Mesothelial cell of epicardium (in vitro differentiated cells): ENCODE measurements at regions not wholly inside any gene's neighbourhood (a gene's known extent, or its start where the extent isn't known, plus 50 kb on each side); places are given as distances from the start of the nearest gene placed in this dataset.

Source experiments
- DNase-seq, 2 experiments: peaks; one replicate each; pipeline ENCODE4 v3.0.0; 2021; ENCODE audit warnings: low spot score in 2 of 2; ENCODE audit not compliant: unreplicated experiment in 2 of 2
- H3K27ac Mint-ChIP-seq: 2 replicates; pipeline ENCODE4 v1.8.0; 2021; ENCODE audit warnings: mixed read lengths
- H3K27me3 Mint-ChIP-seq: 2 replicates; pipeline ENCODE4 v1.8.0; 2021; ENCODE audit warnings: low read depth, mixed read lengths
- H3K36me3 Mint-ChIP-seq: 2 replicates; pipeline ENCODE4 v1.8.0; 2021; ENCODE audit warnings: mixed read lengths
- H3K4me1 Mint-ChIP-seq: 2 replicates; pipeline ENCODE4 v1.8.0; 2021; ENCODE audit warnings: mixed read lengths
- H3K4me3 Mint-ChIP-seq: 2 replicates; pipeline ENCODE4 v1.8.0; 2021; ENCODE audit warnings: mild to moderate bottlenecking, moderate library complexity, mixed read lengths
- H3K9me3 Mint-ChIP-seq: 2 replicates; pipeline ENCODE4 v1.8.0; 2021; ENCODE audit warnings: mixed read lengths
- CTCF ChIP-seq: fragments of 200-600 bp; sonication (generic); IDR thresholded peaks from one replicate; pipeline ENCODE4 v1.5.0; 2021; ENCODE audit warnings: antibody characterized with exemption; ENCODE audit not compliant: unreplicated experiment

GRCh38 chr11:80519596-80520506 is 1079.0 kb upstream of the TENM4 start:
- H3K27ac Mint-ChIP-seq: no peak overlapping the region
- peaks cover 4% of the 10 kb centered on the region for H3K27me3 Mint-ChIP-seq
- peaks cover 8% of the 10 kb centered on the region for H3K9me3 Mint-ChIP-seq
- H3K4me1 Mint-ChIP-seq: no peaks in the 10 kb centered on the region
- no peak for TF ChIP-seq CTCF
- no peaks in the 10 kb centered on the region for H3K36me3 Mint-ChIP-seq
- no peak overlapping the region for H3K4me3 Mint-ChIP-seq
- DNase-seq: no peak

GRCh38 chr11:80517701-80518100 is 1076.9 kb upstream of the TENM4 start:
- Mint-ChIP-seq H3K36me3 (no peaks in the 10 kb centered on the region), H3K9me3 (peaks cover 8% of the 10 kb centered on the region), H3K4me3 (no peak overlapping the region), H3K27me3 (peaks cover 4% of the 10 kb centered on the region), H3K27ac (no peak overlapping the region), H3K4me1 (peaks cover 2% of the 10 kb centered on the region)
- TF ChIP-seq CTCF: no peak
- no peak for DNase-seq

GRCh38 chr11:80515097-80515496 is 1074.3 kb upstream of the TENM4 start:
- H3K4me3 Mint-ChIP-seq: no peak overlapping the region
- H3K4me1 Mint-ChIP-seq: peaks cover 12% of the 10 kb centered on the region

GRCh38 chr11:80512491-80512890 is 1071.7 kb upstream of the TENM4 start:
- Mint-ChIP-seq H3K27ac (no peak overlapping the region), H3K4me3 (no peak overlapping the region), H3K27me3 (peaks cover 3% of the 10 kb centered on the region), H3K36me3 (peaks cover 11% of the 10 kb centered on the region), H3K9me3 (peaks cover 23% of the 10 kb centered on the region), H3K4me1 (peaks cover 12% of the 10 kb centered on the region)
- no peak for DNase-seq
- no peak for TF ChIP-seq CTCF

More at GRCh38 chr11:80515097-80515496, 1074.3 kb upstream of the TENM4 start:
- DNase-seq: no peak
- H3K27ac Mint-ChIP-seq: no peak overlapping the region
- H3K27me3 Mint-ChIP-seq: peaks cover 4% of the 10 kb centered on the region
- peaks cover 8% of the 10 kb centered on the region for H3K9me3 Mint-ChIP-seq
- no peaks in the 10 kb centered on the region for H3K36me3 Mint-ChIP-seq
- TF ChIP-seq CTCF: no peak

- Mint-ChIP-seq H3K4me1 (peaks cover 5% of the 10 kb centered on the region), H3K27ac (no peak overlapping the region), H3K36me3 (peaks cover 13% of the 10 kb centered on the region), H3K9me3 (peaks cover 26% of the 10 kb centered on the region), H3K4me3 (no peak overlapping the region), H3K27me3 (no peaks in the 10 kb centered on the region)
- no peak for TF ChIP-seq CTCF
- DNase-seq: no peak
These were observed 1064.9 kb upstream of the TENM4 start for GRCh38 chr11:80505771-80506170.
